Non-pigmented ciliary epithelial cell (primary cell): ENCODE measurements at regions not wholly inside any gene's neighbourhood (a gene's known extent, or its start where the extent isn't known, plus 50 kb on each side); places are given as distances from the start of the nearest gene placed in this dataset.
"Not testable (repeated sequence)": the region's sequence is repeated elsewhere in the genome, so short reads cannot be mapped to it uniquely, and the experiment has no call there.

ENCODE experiments used
- DNase-seq: peaks from one replicate; pipeline ENCODE4 v3.0.0-alpha.2; 2010; ENCODE audit warnings: low read depth

GRCh38 chr5:90338712-90339372, 70.7 kb downstream of the CETN3 start:
- DNase-seq = no peak

- no peak for DNase-seq
Observed at GRCh38 chr5:90337449-90338052, 72.0 kb downstream of the CETN3 start.

DNA sequence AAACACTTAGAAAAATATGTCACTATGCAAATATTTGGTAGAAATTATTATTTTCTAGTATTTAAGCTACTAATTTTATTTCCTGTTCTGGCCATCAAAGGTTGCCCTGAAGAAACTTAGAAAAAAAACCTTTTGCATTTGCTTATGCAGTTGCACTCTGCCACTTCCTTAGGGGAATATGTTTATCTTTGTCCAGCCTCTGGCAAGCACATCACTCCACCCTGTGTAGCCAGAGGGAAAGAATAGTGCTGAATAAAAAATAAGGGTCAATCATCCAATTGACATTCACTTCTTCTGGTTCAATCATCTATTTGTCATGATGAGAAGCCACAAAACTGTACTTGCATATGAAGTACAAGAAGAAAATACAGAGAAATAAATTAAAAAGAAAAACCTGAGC, 72.8 kb downstream of the CETN3 start:
- no peak for DNase-seq

DNA sequence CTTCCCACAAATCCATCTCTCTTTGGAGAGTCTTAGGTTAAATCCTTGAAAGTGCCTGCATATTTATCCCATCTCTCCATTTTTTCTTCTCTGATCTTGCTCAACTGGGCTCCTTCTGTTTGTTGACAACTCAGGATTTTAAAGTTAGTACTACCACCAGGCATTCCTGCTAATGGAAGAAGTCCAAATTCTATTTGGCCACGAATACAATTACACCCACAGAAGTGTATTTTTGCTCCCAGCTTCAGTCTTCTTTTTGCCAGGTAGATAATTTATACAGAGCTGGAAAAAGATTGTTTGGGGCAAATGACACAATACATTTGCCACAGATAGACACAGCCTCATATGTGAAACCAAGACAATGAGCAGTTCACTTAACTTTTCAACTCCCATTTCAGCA, 74.8 kb downstream of the CETN3 start:
- DNase-seq = no peak

DNA sequence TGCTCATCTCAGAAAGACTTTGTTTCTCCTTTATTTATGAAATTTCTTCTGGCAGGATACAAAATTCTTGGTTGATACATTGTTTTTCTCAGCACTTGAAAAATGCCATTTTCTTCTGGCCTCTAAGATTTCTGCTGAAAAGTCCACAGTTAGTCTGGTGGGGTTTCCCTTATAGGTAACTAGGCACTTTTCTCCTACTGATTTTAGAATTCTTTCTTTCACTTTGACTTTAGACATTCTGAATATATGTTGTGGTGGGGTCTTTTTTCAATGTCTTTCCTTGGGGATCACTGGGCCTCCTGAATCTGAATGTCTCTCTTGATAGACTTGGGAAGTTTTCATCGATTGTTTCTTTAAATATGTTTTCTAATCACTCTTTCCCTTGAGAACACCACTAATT, 79.6 kb downstream of the CETN3 start:
- no peak for DNase-seq

DNA sequence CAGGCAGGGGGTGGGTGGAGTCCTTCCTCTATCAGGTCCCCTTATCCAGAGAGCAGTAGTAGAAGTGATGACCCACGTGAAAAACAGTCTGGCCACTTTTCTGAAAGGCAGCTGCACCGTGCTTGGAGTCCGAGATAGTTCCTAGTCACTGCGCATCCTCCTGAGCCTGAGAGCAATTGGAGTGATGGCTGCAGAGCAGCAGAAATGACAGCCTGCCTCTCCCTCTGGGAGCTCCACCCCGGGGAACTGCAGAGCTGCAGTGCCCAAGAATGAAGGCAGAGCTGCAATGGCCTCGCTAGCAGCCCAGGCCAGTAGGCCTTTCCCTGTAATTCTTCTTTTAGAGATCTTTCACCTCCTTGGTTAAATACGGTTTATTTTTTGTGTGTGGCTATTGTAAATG, 82.6 kb downstream of the CETN3 start:
- DNase-seq = no peak

GRCh38 chr5:90325093-90325492, 84.5 kb downstream of the CETN3 start:
- no peak for DNase-seq

DNA sequence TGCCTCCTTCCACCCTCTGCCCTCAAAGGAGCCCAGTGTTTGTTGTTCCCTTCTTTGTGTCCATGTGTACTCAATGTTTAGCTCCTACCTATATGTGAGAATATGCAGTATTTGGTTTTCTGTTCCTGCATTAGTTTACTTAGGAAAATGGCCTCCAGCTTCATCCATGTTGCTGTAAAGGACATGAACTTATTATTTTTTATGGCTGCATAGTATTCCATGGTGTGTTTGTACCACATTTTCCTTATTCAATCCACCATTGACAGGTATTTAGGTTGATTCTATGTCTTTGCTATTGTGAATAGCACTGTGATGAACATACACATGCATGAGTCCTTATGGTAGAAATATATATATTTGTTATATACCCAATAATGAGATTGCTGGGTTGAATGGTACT, 89.2 kb downstream of the CETN3 start:
- not testable (repeated sequence) for DNase-seq

GRCh38 chr5:90312027-90312426, 97.5 kb downstream of the CETN3 start:
- DNase-seq = no peak

- DNase-seq = no peak
Observed at GRCh38 chr5:90311401-90311800, 98.2 kb downstream of the CETN3 start.

- no peak for DNase-seq
Observed at GRCh38 chr5:90308787-90309585, 100.6 kb downstream of the CETN3 start.

DNA sequence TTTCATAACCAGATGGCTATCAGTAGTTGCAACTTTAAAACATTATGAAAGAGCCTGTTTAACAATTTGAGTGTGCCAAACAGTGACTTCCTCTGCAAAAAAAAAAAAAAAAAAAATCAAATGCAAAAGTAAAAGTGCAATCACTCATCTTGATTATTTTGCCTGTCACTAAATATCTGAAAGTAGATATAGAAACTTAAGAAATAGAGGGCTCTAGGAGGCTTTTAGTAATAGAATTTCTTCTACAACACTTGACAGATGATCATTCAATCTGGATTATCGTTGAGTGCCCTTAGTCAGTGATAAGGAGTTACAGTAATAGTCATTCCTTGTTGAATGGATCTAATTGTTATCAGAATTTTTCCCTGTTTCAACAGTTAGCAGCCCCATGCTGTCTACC, 101.8 kb downstream of the CETN3 start:
- no peak for DNase-seq

GRCh38 chr5:90307322-90307721, 102.2 kb downstream of the CETN3 start:
- DNase-seq = no peak

- no peak for DNase-seq
Observed at GRCh38 chr5:90306613-90307012, 102.9 kb downstream of the CETN3 start.

- DNase-seq = no peak
Observed at GRCh38 chr5:90305041-90305720, 104.4 kb downstream of the CETN3 start.

GRCh38 chr5:90301248-90301647, 108.3 kb downstream of the CETN3 start:
- DNase-seq = no peak

- no peak for DNase-seq
Observed at GRCh38 chr5:90297045-90297764, 112.4 kb downstream of the CETN3 start.

DNA sequence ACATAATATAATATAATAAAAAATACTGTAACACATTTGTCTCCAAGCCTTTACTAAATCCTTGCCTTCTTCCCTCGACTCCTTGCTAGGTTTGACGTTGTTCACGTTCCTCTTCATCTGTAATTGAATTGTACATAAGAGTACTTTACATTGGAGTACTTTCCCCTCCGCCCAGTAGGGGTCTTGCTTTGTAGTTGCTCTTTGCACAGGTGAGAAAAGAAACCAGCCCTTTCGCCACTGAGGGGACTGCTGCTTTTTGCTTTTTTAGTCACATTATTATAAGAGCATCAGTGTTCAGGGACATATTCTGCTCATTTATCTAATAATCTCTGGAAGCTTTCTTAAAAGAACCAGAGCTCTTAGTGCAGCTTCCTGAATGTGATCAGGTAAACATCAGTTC, 115.0 kb downstream of the CETN3 start:
- DNase-seq = no peak

DNA sequence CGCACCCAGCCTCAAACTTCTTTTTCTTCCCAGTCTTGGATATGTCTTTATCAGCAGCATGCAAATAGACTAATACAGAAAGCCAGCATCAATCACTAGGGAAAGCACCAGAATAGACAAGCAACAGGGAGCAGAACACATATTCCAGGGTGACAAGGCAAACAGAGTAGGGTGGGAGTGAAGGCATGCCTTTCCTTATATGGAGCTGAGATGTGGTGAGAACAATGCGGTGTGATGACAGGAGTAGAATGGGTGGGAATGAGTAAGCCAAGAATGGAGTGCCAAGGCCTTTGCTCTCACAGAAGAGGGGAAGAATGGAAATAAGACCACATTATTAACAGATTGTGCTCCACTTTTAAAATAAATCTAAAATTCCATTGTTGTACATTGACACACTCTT, 115.6 kb downstream of the CETN3 start:
- peak; percentile 6 for DNase-seq

DNA sequence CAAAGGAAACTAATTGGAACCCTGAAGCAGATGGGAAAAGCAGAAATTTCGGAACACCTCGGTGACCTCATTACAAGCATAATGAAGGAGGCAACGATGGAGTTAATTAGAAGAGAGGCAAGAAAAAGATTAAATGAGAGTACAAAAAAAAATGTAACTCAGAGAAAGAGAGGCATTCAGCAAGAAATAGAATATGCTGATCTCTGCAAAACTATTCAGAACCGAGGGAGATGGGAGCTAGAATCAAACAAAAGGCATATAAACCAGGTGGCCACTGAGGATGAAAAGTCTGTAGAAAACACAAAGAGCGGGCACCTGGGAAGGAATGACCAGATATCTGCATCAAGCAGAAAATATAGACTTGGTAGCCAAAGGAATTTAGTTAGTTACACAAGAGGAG, 118.9 kb downstream of the CETN3 start:
- DNase-seq = no peak

- DNase-seq = no peak
Observed at GRCh38 chr5:90289837-90290236, 119.7 kb downstream of the CETN3 start.

DNA sequence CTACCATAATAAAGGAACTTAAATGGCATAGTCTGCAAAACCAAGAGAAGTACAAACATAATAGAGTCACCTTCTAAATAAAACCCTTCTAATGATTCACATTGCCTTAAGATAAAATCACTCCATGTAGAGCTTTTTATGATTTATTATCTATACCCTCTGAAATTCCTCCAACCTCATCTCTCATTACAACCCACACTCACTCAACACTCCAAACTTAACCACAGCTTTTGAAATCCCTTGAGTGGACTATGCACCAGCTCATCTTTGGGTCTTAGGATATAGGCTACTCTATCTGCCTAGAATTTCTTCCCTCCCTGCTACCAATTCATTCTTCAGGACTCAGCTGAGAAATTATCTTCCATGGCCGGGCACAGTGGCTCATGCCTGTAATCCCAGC, 122.5 kb downstream of the CETN3 start:
- no peak for DNase-seq
